Coronary artery (tissue), 2 donors: ENCODE measurements at regions not wholly inside any gene's neighbourhood (a gene's known extent, or its start where the extent isn't known, plus 50 kb on each side); places are given as distances from the start of the nearest gene placed in this dataset.

Experiments used
- DNase-seq: peaks from one replicate; pipeline ENCODE4 v3.0.0-alpha.2; 2017; ENCODE audit warnings: low spot score
- H3K27ac ChIP-seq, 2 donors: fragments of 200-600 bp; sonication (generic); one replicate each; pipeline ENCODE4 v1.5.1; 2016 to 2019
- H3K4me3 ChIP-seq: fragments of 200-600 bp; sonication (generic); 2 replicates; pipeline ENCODE4 v1.5.1; 2016; ENCODE audit warnings: mild to moderate bottlenecking, moderate library complexity
- CTCF ChIP-seq: fragments of 200-600 bp; sonication (generic); IDR thresholded peaks from one replicate; pipeline ENCODE4 v1.5.1; 2019; ENCODE audit warnings: antibody characterized with exemption

DNA sequence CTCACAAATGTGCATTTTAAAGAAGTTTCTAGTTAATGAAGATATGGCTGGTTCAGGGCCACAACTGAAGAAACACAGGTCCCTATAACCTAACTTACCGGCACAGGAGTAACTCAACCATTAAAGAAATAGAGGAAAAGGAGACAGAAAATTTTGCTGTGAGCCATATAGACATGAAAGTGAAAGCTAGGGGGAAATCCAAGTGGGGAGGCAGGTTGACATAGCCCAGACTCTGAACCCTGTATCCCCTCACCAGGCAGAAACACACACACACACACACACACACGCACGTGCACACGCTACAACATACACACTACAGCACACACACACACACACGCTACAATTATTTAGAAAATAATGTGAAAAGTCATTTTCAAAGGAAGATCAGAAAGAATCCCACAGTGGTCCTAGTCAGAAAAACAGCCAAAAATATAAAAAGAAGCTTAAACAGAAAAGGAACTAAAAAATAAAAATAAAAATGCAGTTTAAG, 856.4 kb upstream of the CDH6 start:
- no peak for DNase-seq
- TF ChIP-seq CTCF: no peak
- no peak overlapping the region for H3K4me3 ChIP-seq
- H3K27ac ChIP-seq: no peak overlapping the region

- Histone ChIP-seq H3K4me3 (no peak overlapping the region), H3K27ac (no peak overlapping the region)
- DNase-seq: no peak
- no peak for TF ChIP-seq CTCF
Observed at GRCh38 chr5:30331534-30331933, 862.0 kb upstream of the CDH6 start.

DNA sequence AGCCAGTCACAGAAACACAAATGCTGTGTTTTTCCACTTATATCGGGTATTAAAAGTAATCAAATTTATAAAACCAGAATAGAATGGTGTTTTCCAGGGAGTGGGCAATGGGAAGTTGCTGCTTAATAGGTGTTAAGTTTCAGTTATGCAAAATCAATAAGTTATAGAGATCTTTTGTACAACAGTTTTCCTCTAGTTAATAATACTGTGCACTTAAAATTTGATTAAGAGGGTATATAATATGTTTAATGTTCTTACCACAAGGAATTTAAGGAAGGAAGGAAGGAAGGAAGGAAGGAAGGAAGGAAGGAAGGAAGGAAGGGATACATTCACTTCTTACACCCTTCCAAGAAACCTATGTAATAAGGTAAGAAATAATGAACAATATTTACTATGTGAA, 867.7 kb upstream of the CDH6 start:
- DNase-seq: no peak
- H3K27ac ChIP-seq: no peak overlapping the region
- no peak overlapping the region for H3K4me3 ChIP-seq
- TF ChIP-seq CTCF: no peak

DNA sequence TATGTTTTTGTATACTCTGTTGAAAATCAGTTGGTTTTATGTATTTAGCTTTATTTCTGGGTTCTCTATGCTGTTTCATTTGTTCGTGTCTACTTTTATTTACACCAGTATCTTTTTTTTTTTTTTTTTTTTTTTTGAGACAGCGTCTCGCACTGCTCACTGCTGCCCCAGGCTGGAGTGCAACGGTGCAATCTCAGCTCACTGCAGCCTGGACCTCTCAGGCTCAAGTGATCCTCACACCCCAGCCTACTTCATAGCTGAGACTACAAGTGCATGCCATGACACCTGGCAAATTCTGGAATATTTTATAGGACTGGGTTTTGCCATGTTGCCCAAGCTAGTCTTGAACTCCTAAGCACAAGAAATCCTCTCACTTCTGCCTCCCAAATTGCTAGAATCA, 869.4 kb upstream of the CDH6 start:
- no peak for TF ChIP-seq CTCF
- Histone ChIP-seq H3K4me3 (no peak overlapping the region), H3K27ac (no peak overlapping the region)
- no peak for DNase-seq

DNA sequence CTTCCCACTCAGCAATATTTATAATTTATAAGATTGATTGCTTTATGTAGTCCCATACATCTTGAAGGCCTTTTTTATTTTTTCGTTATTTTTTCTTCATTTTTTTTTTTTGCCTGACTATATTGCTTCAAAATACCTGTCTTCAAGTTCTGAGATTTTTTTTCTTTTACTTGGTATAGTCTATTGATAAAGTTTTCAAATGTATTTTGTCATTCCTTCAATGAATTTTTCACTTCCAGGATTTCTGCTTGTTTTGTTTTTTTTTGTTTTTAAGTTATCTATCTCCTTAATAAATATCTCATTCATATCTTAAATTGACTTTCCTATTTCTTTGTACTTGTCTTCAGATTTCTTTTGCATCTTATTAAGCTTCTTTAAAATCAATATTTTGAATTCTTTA, 905.6 kb upstream of the CDH6 start:
- no peak overlapping the region for H3K4me3 ChIP-seq
- DNase-seq: no peak
- H3K27ac ChIP-seq: no peak overlapping the region
- TF ChIP-seq CTCF: no peak

DNA sequence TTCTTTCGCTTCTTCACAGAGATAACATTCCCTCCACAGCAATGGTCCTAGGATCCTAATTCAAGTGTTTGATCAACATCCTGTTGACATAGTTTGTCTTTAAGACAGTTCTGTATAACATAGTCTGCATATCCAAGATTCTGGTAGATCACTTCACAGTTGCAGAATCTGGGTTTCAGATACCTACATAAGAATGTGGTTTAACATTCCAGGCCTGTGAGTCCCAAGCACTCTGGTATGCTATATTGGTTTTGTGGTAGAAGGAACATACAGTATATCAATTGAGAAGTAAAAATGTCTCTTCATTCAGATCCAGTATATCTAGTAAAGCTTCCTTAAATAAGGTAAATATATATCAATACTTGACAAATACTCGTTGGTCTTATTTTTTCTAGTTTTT, 914.2 kb upstream of the CDH6 start:
- H3K27ac ChIP-seq: no peak overlapping the region
- DNase-seq: no peak
- no peak for TF ChIP-seq CTCF
- H3K4me3 ChIP-seq: no peak overlapping the region

DNA sequence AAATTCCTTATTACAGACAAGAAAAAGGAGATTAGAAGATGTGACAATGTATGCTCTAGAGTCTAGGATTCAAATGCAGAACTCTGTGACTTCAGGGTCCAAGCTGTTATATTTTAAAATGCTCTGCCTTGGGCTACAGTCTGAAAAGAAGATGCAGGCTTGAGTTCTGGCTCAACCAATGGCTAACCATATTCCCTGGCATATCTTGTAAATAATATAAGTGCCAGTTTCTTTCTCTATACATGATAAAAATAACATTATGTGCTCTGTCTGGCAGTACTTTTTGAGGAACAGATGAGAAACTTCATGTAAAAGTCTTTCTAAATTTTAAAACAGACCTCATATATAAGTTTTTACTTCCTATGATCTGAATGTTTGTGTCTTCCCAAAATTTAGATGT, 926.5 kb upstream of the CDH6 start:
- no peak for TF ChIP-seq CTCF
- H3K27ac ChIP-seq: no peak overlapping the region
- no peak for DNase-seq
- no peak overlapping the region for H3K4me3 ChIP-seq
